Stimulated activated CD4-positive, alpha-beta T cell treated with anti-CD3 and anti-CD28 coated beads, Interleukin-2, amount 100 ng/mL, for 24 hours (primary cell): ENCODE measurements at regions not wholly inside any gene's neighbourhood (a gene's known extent, or its start where the extent isn't known, plus 50 kb on each side); places are given as distances from the start of the nearest gene placed in this dataset.
"Not testable (repeated sequence)": the region's sequence is repeated elsewhere in the genome, so short reads cannot be mapped to it uniquely, and the experiment has no call there.

Experiments used
- DNase-seq, 2 donors: peaks; one replicate each; pipeline ENCODE4 v3.0.0-alpha.2; 2020

DNA sequence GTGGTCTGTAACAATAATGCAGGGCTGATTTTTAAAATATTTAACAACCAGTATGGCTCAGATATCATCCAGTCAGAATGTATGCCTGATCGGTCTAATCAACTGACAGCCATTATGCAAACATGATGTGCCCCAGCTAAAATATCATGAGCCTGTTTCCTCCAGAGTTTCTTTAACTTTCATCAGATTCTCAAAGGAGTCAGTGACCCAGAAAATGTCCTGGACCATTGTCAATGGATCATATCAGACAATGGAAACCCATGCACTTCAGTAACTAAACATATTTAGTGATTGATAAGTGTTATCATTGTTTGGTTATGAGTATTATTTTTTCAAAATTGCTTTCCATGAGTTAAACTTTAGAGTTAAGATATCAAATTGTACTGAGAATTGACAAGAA is 173.5 kb downstream of the LMBRD1 start:
- no peak for DNase-seq

- no peak for DNase-seq
Measured at GRCh38 chr6:69622924-69623323, 173.9 kb downstream of the LMBRD1 start.

DNA sequence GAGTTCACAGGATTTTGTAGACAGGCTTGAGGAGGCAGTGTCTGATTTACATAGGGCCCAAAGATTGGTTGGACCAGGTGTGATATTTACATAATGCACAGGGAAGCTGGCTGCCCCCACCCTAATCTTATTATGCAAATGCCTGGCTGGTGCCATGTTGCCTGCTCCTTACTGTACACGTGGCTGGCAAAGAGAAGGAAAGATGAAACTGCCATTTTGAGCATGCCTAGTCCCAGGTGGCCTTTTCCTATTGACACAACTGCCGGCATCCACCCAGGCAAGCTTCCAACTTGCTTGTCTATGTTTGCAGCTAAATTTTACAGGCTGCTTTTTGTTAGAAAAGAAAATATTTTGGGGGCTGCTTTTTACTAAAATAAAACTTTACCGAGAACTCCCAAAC is 174.6 kb downstream of the LMBRD1 start:
- no peak for DNase-seq

DNA sequence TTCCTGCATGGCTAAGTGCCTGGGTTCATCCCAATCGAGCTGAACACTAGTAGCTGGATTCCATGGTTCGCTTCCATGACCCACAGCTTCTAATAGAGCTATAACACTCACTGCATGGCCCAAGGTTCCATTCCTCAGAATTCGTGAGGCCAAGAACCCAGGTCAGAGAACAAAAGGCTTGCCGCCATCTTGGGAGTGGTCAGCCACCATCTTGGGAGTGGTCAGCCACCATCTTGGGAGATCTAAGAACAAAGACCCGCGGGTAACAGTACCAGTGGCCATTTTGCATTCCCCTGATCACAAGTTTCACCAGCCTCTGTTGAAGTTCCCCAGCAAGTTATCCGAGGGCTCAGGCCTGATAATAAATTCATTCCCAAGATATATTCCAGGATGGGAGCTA is 179.6 kb downstream of the LMBRD1 start:
- no peak for DNase-seq

- no peak for DNase-seq
Measured at GRCh38 chr6:69609836-69610472, 186.9 kb downstream of the LMBRD1 start.

DNA sequence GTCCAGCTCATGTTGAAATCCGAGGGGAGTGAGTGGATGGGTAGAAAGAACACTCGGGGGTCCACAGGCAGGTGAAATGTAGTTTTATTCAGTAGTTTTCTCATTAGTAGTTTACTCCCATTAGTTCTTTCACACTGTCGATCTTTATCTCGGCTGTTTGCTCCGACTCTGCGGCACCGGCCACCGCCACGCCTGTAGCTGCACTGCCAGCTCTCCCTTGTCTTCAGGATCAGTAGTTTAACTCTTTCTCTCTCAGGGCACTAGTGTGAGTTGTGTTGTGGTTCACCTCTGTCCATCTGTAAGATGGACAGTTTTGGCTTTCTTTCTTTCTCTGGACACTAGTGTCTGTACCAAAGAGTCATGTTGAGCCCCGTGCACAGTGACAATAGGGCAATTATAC is 195.7 kb downstream of the LMBRD1 start:
- DNase-seq, result no peak

- DNase-seq, result no peak
Measured at GRCh38 chr6:69594405-69594804, 202.4 kb downstream of the LMBRD1 start.

- no peak for DNase-seq
Measured at GRCh38 chr6:69593706-69594105, 203.1 kb downstream of the LMBRD1 start.

DNA sequence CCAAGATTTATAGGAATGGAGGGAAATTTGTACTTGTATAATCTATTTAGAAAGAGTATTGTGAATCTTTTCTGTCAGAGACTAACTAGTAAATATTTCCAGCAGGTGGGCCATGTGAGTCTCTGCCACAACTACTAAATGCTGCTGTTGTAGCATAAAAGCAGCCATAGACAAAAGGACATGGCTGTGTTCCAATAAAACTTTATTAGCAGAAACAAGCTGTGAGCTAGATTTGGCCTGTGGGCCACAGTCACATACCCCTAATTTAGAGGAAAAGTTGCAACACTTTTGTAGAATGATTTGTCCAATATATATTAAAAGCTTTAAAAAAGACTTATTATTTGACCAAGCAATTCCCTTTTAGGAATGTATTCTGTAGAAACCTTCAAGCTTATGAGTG is 207.2 kb downstream of the LMBRD1 start:
- DNase-seq, result no peak

- peak in 1 of 2 donors; percentile 2 for DNase-seq
Measured at GRCh38 chr6:69584913-69585729, 211.7 kb downstream of the LMBRD1 start.

DNA sequence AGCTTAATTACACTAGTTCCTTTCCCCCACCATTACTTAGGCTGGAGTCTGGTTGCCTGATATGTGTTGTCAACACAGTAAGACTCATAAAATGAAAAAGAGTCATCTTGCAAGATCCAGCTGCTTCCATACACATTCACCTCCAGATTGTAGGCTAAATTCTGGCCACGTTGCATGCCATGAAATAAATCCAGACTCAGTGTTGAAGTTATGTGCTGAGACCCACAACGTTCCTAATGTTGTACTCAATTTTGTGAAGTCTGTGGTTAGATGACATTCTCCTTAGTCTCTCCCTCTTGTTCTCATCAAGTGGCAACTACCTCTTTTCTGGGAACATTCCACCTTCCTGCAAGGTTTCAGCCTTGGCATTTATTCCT is 212.3 kb downstream of the LMBRD1 start:
- DNase-seq, result no peak

DNA sequence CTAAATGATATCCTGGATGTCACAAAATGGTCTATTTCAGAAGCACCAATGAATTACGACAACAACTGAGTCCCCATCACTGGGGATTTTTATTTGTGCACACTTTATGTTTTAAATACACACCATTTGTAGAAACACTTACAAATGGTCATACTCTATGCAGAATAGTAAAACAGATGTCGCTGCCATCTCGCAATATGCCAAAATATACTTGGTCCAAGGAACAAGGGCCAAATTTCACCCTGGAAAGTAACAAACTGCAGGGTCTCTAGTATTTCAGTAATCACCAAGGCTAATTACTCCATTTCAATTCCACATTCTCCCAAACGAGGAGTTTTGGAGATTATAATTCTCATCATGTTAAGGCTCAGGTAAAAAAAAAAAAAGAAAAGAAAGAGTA is 215.2 kb downstream of the LMBRD1 start:
- no peak for DNase-seq

DNA sequence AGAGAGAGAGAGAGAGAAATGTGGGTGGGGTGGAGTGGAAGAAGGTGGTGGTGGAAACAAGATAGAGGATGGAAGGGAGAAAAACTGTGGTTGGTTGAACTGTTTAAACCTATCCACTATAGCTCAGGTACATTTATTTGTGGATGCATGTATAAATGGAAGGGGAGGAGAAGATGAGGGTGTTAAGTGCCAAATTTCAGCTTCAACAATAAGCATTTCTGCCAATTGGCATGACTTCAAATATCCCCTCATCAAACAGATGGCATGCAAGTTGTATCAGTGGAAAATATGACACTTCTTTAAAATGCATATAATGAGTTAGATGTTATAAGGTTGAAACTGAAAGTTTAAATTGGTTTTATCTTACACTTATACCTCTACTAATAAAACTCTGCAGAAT is 216.1 kb downstream of the LMBRD1 start:
- no peak for DNase-seq

GRCh38 chr6:69578361-69578890 is 218.4 kb downstream of the LMBRD1 start:
- no peak for DNase-seq

DNA sequence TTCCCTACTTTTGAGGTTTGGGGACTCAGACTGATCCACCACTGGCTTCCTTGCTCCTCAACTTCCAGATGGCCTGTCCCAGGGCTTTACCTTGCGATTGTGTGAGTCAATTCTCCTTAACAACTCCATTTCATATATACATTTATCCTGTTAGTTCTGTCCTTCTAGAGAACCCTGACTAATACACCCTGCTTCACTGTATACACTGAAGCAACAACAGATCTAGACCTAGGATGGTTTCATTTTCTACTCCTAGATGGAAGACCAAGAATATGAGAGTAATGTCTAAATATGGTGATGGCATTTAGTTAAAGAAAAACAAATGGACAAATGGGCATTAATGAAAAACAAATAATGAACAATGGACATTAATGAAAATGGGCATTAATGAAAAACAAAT is 225.6 kb downstream of the LMBRD1 start:
- no peak for DNase-seq

- DNase-seq, result no peak
Measured at GRCh38 chr6:69570106-69570505, 226.7 kb downstream of the LMBRD1 start.

DNA sequence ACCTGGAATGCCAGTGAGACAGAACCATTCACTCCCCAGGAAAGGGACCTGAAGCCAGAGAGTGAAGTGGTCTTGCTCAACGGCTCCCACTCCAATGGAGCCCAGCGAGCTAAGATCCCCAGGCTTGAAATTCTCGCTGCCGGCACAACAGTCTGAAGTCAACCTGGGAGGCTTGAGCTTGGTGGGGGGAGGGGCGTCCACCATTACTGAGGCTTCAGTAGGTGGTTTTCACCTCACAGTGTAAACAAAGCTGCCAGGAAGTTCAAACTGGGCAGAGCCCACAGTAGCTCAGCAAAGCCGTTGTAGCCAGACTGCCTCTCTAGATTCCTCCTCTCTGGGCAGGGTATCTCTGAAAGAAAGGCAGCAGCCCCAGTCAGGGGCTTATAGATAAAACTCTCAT is 236.2 kb downstream of the LMBRD1 start:
- not testable (repeated sequence) for DNase-seq

- DNase-seq, result no peak
Measured at GRCh38 chr6:69555088-69555638, 241.6 kb downstream of the LMBRD1 start.

- DNase-seq, result no peak
Measured at GRCh38 chr6:69542494-69542893, 254.3 kb downstream of the LMBRD1 start.

- no peak for DNase-seq
Measured at GRCh38 chr6:69527921-69528476, 268.8 kb downstream of the LMBRD1 start.

GRCh38 chr6:69515480-69515879 is 281.3 kb downstream of the LMBRD1 start:
- DNase-seq, result not testable (repeated sequence)

DNA sequence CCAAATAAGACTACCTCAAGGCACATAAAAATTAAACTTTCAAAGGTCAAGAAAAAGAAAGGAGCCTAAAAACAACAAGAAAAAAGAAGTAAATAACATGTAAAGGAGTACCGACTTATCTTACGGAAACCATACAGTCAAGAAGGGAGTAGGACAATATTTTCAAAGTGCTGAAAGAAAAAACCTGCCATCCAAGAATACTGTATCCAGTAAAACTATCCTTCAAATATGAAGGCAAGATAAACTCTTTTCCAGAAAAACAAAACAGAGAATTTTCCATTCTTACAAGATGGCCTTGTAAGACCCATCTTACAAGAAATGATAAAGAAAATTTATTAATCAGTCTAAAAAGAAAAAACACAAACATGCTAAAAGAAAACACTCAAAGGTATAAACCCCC is 302.2 kb downstream of the LMBRD1 start:
- no peak for DNase-seq

DNA sequence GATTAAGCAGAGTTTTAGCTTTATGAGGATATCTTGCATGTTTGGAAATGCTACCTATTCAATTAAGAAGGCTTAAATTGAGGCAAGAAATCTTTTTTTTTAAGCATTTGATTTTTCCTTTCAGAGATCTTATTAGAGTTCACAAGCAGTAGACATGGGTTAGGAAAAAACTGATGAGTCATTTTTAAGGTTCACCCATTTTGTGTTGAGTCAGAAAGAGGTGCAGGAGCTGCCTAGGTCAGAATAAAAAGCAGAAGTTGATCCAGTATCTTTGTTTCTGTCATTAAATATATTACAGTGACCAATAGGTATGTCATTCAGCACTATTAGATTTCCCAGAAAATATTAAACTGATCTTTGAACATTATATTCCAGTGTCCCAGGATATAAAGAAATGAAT is 306.8 kb downstream of the LMBRD1 start:
- DNase-seq, result no peak

DNA sequence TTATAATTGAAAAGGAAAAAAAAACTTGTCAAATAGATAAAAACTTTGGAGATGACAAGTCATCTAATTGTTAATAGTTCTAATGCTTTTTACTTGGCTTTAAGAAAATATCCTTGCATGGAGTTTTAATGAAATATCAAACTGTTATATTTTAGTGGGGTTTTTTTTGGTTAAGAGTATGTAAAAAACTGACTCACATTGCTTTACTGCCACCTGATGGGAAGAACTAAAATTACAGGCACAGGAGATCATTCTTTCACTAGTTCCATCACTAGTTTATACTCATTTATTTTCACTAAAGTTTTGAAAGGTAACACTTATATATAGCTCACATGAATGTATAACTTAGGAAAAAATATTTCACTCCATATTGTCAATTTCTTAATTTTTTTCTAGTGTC is 309.1 kb downstream of the LMBRD1 start:
- no peak for DNase-seq
